GM10266 (cell line): ENCODE measurements at regions not wholly inside any gene's neighbourhood (a gene's known extent, or its start where the extent isn't known, plus 50 kb on each side); places are given as distances from the start of the nearest gene placed in this dataset.

Experiments used
- DNase-seq: peaks from one replicate; pipeline ENCODE4 v3.0.0; 2012; ENCODE audit errors: extremely low spot score
- TF ChIP-seq, protein P1 (sequence below): IDR thresholded peaks from 2 replicates; pipeline ENCODE4 v1.5.1; 2012; ENCODE audit warnings: mild to moderate bottlenecking, low read depth; ENCODE audit not compliant: control insufficient read depth, insufficient read depth; ENCODE audit errors: missing control alignments

DNA sequence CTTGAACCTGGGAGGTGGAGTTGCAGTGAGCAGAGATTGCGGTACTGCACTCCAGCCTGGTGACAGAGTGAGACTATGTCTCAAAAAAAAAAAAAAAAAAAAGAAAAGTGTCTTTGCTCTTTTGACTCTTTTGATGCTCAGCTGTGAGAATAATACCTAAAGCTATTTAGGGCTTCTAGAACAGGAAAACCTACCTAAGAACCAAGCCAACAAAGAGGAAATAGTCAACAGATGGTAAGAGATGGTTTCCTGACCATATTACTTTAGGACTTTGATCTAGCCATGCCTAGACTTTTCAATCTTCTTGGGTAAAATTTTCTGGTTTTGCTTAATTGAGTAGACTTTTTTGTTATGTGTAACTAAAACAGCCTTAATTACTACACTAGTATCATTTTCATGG is 508.1 kb downstream of the EPHA7 start:
- DNase-seq, result no peak
- TF ChIP-seq, protein P1, sequence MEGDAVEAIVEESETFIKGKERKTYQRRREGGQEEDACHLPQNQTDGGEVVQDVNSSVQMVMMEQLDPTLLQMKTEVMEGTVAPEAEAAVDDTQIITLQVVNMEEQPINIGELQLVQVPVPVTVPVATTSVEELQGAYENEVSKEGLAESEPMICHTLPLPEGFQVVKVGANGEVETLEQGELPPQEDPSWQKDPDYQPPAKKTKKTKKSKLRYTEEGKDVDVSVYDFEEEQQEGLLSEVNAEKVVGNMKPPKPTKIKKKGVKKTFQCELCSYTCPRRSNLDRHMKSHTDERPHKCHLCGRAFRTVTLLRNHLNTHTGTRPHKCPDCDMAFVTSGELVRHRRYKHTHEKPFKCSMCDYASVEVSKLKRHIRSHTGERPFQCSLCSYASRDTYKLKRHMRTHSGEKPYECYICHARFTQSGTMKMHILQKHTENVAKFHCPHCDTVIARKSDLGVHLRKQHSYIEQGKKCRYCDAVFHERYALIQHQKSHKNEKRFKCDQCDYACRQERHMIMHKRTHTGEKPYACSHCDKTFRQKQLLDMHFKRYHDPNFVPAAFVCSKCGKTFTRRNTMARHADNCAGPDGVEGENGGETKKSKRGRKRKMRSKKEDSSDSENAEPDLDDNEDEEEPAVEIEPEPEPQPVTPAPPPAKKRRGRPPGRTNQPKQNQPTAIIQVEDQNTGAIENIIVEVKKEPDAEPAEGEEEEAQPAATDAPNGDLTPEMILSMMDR, result no peak

DNA sequence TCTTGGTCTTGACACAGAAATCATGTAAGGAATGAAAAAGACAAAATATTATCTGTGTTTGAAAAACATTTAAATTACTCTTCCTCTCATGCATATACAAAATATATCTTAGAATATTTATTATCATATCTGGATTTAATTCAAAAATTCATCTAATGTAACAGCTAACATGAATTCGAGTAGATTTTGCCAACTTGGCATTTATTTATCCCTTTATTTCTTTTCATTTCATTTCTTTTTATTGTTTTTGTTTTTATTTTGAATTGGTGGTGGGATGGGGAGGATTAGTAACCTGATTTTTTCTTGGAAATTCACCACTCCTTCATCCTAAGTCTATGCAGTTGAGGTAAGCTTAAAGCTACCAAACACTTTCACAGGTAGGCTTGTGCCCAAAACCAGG is 508.7 kb downstream of the EPHA7 start:
- no peak for DNase-seq
- TF ChIP-seq, protein P1, result no peak

DNA sequence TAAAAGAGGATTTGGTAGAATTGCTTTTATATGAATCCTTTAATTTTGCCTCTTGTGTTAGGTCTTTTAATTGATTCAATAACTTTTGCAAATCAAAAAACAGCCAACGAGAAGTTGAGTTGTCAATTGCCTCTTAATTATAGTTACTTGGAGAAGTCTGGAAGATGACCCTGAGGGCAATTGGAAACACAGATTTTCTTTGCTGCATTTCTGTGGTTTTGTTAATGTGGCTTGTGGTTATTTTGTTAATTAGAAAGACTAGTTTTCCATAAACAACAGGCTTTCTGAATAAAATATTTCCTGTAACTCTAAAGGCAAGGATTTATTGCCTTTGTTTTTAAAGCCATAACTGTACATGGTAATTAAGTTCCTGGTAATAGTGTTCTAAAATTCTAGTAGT is 513.0 kb downstream of the EPHA7 start:
- DNase-seq, result no peak
- TF ChIP-seq, protein P1, result no peak

DNA sequence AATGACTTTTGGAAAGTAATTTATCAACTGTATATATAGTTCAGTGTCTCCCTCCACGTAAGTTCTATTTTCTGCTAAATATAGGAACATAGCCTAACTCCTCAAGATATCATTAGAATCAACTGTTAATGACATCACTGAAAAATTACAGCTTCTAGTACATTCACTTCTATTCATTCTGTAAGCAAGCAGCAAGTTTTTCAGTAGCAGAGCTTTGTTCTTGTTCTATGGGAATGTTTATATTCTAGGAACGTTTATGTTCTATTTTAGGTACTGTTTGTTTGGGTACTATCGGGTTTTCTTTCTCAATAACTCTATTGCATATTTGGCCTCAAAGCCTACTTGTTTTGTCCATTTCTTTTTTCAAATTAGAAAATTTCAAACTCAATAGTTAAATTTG is 525.6 kb downstream of the EPHA7 start:
- DNase-seq, result no peak
- TF ChIP-seq, protein P1, result no peak

DNA sequence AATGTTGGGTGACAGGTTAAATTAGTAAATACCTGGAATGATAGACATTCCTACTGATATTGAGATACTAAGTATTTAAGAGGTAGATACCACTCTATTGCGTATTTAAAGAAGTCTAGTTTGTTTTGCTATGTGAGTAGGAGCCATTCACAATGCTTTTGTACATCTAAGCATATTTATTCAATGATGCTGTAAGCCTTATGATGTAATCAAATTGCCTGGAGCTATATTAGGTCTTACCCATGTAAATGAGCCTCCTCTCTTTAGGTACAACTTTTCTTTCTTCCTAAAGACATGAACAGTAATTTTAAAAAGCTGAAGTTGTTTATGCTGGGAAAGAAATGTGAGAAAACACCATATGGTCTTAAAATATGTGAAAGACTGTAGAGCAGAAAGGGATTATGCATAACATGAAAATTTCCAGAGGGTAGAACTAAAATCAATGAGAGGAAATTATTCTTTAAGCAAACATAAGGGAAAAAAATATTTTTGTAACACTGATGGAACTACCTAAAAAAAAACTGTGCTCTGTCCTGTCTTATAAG is 526.7 kb downstream of the EPHA7 start:
- TF ChIP-seq, protein P1, result no peak
- DNase-seq, result no peak

DNA sequence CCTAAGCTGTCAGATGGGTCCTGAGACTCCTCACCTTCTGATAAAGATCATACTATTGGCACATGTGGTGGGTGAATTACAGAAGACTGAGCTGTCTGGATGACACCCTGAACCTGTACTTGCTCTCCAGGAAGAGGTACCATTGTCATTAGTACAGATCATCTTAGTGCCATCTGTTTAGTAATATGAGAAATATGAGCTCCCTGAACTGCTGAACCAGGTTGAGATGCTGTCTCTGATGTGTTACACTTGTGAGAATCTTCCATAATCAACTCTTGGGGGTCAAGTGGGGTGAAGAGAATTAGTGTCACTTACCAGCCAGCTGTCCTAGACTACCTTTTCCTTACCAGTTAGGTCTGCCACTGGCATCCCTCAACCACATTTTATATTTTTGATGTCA is 531.0 kb downstream of the EPHA7 start:
- TF ChIP-seq, protein P1, result no peak
- DNase-seq, result no peak

DNA sequence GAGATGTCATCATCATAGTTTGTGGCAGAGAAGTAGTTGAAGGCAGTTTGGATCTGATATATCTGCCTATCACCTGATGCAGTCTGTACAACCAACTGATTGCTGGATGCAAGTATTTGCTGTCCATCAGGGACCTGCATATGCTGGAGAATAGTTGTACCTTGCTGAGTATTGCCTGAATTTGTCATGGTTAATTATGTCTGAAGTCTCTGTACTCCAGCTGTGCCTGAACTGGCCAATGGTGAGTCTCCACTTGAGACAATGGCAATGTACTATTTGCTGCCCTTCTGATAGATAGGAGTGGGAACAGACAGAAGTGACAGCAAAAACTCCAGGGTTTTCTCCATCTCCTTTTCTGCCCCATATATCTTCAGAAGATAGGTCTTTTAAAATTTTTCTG is 531.5 kb downstream of the EPHA7 start:
- TF ChIP-seq, protein P1, result no peak
- DNase-seq, result no peak
